ENCODE measurements at regions not wholly inside any gene's neighbourhood (a gene's known extent, or its start where the extent isn't known, plus 50 kb on each side); places are given as distances from the start of the nearest gene placed in this dataset.

DNA sequence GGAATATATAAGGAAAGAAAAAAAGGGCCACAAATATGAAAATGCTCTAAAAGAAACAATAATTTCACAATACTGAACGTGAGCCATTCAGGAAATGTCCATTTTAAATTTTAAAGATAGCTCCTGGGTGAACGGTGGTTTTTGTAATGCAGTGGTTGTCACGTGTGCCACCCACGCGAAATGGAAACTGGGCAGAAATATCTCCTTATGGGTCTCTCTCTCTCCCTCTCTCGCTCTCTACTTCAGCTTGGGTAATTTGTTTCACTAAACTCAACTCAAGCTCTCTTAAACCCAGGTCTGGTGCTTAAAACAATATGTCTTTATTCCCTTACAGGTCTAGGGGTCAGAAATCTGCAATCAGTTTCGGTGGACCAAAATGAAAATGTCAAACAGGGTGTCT is 150.8 kb downstream of the OR2B2 start:
- TF ChIP-seq ZFX (IDR thresholded peaks at IDR 0.05): no peak
- TF ChIP-seq, protein P1, sequence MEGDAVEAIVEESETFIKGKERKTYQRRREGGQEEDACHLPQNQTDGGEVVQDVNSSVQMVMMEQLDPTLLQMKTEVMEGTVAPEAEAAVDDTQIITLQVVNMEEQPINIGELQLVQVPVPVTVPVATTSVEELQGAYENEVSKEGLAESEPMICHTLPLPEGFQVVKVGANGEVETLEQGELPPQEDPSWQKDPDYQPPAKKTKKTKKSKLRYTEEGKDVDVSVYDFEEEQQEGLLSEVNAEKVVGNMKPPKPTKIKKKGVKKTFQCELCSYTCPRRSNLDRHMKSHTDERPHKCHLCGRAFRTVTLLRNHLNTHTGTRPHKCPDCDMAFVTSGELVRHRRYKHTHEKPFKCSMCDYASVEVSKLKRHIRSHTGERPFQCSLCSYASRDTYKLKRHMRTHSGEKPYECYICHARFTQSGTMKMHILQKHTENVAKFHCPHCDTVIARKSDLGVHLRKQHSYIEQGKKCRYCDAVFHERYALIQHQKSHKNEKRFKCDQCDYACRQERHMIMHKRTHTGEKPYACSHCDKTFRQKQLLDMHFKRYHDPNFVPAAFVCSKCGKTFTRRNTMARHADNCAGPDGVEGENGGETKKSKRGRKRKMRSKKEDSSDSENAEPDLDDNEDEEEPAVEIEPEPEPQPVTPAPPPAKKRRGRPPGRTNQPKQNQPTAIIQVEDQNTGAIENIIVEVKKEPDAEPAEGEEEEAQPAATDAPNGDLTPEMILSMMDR (conservative IDR thresholded peaks at IDR 0.05): no peak
- no peak overlapping the region for H3K27ac ChIP-seq

DNA sequence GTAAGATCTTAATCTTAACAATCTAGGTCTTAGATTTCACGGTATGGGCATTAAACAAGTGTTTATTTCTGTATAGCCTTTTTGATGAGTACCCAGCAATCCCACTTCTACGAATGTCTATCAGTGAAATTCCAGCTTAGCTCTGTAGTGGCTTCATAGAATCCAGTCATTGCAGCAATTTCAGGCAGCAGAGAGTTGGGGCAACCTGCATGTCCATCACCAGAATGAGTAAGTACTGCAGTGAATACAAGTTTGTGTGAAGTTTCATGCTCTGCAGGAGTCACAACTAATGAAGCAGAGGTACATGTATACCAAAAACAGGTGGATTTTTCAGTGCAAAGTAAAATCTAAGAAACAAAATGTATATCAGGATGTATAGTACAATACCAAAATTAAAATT is 151.7 kb downstream of the OR2B2 start:
- TF ChIP-seq, protein P1 (conservative IDR thresholded peaks at IDR 0.05): no peak
- no peak for TF ChIP-seq ZFX (IDR thresholded peaks at IDR 0.05)
- no peak overlapping the region for H3K27ac ChIP-seq

DNA sequence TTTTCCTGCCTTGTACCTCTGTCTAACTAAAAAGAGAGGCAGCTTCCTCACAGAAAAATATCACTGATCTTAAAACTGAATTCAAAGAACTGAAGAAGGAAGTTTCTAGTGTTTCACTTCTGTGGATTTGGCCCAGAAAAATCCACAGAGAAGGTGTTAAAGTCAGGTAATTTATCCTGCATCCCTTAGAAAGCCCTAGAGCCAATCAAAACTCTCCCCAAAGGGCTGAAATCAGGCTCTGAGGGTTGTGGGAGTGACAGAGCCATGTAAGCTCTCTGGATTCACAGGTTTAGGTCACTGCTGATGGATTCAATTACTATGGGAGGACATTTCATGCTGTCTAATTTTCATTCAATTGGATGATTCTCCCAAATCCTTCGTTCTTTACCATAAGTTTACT is 152.3 kb downstream of the OR2B2 start:
- no peak overlapping the region for H3K27ac ChIP-seq
- TF ChIP-seq, protein P1 (conservative IDR thresholded peaks at IDR 0.05): no peak
- no peak for TF ChIP-seq ZFX (IDR thresholded peaks at IDR 0.05)

DNA sequence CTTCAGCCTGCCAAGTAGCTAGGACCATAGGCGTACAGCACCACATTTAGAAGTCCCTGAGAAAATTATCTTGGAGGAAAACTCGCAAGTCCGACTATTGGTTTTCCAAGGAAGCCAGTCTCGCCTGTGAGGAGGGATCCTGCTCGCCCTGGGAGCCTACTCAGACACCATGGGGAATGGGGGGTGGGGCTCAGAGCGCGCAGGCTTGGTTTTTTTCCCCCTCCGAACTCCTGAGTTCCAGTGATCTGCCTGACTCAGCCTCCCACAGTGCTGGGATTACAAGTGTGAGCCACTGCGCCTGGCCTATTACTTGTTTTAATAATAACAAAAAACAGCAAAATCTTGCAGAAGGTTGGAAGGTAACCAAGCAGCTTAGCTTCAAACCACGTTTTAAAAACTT is 153.7 kb downstream of the OR2B2 start:
- no peak overlapping the region for H3K27ac ChIP-seq
- TF ChIP-seq, protein P1 (conservative IDR thresholded peaks at IDR 0.05): no peak
- no peak for TF ChIP-seq ZFX (IDR thresholded peaks at IDR 0.05)

DNA sequence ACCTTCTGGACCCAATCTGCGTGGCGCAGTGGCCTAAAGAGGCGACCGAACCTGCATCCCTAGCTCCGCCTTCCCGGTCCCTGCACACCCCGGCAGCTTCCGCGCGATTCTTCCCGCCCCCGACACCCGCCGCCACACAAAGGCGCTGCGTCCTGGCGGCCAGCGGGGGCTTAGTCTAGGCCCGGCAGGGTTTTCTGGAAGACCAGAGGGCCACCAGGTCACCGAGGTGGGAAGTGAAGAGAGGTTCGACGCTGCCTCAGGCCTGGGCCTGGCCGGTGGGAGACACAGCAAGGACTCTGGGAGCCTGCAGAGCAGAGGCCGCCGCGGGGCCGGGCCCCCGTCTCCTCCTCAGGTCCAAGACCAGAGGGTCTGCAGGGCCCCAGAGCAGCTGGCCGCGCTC is 154.9 kb downstream of the OR2B2 start:
- TF ChIP-seq, protein P1 (conservative IDR thresholded peaks at IDR 0.05): no peak
- TF ChIP-seq ZFX (IDR thresholded peaks at IDR 0.05): no peak

DNA sequence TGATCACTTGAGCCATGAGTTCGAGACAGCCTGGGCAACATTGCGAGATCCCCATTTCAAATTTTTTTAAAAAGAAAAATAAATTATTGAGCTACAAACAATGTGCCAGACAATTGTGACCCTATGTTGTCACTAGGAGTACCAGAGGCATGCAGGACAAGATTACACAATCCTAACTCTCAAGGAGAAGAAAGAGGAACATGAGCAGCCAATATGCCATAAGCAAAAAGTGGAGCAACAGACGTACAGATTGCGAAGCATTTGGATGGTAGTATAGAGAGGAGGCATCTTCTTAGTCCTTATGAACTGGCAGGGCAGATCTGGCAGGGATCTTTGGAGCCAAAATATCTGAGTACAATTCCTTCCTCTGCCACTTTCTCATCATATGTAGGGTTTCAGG is 156.4 kb downstream of the OR2B2 start:
- TF ChIP-seq, protein P1 (conservative IDR thresholded peaks at IDR 0.05): no peak
- TF ChIP-seq ZFX (IDR thresholded peaks at IDR 0.05): no peak

More for the DNA sequence above, 154.9 kb downstream of the OR2B2 start:
- H3K27ac ChIP-seq: no peak overlapping the region

DNA sequence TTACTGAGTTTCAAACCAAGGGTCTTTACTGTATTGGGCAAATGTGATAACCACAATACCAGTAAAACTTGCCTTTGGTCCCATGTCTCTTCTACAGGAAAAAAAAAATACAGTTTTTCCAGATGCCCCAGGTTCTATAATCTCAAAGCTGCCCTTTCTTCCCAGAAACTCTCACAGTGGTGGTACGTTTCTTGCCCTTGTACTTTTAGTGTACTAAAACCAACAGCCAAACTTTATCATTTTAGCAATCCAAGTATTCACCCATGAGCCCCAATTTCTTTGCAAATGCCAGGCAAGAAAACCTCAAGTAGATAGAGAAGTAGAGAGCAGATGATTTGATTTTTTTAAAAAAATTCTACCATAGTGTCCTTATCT is 157.8 kb downstream of the OR2B2 start:
- TF ChIP-seq, protein P1 (conservative IDR thresholded peaks at IDR 0.05): no peak
- no peak for TF ChIP-seq ZFX (IDR thresholded peaks at IDR 0.05)
- no peak overlapping the region for H3K27ac ChIP-seq

More for the DNA sequence above, 156.4 kb downstream of the OR2B2 start:
- no peak overlapping the region for H3K27ac ChIP-seq
